MM.1S (cell line): ENCODE measurements at regions not wholly inside any gene's neighbourhood (a gene's known extent, or its start where the extent isn't known, plus 50 kb on each side); places are given as distances from the start of the nearest gene placed in this dataset.

ENCODE experiments used
- DNase-seq: peaks from one replicate; pipeline ENCODE4 v3.0.0-alpha.2; 2015
- H2AFZ ChIP-seq: fragments of 300-600 bp; sonication (generic); 2 replicates; pipeline ENCODE4 v1.6.0; 2016; ENCODE audit warnings: antibody characterized with exemption, low read length
- H3F3A ChIP-seq: fragments of 300-600 bp; sonication (generic); 2 replicates; pipeline ENCODE4 v1.6.1; 2016; ENCODE audit warnings: mild to moderate bottlenecking, antibody characterized with exemption, low read length, moderate library complexity, mixed read lengths; ENCODE audit not compliant: insufficient read depth
- H3K27ac ChIP-seq: fragments of 300-600 bp; sonication (generic); 2 replicates; pipeline ENCODE4 v1.5.1; 2016; ENCODE audit warnings: mild to moderate bottlenecking, low read length
- H3K27me3 ChIP-seq: fragments of 300-600 bp; sonication (generic); replicated peaks from 2 replicates; pipeline ENCODE4 v1.6.0; 2016; ENCODE audit warnings: low read length; ENCODE audit not compliant: insufficient read depth
- H3K36me3 ChIP-seq: fragments of 300-600 bp; sonication (generic); replicated peaks from 2 replicates; pipeline ENCODE4 v1.6.1; 2016; ENCODE audit warnings: mild to moderate bottlenecking, low read length, mixed read lengths; ENCODE audit not compliant: insufficient read depth
- H3K4me1 ChIP-seq: fragments of 300-600 bp; sonication (generic); 2 replicates; pipeline ENCODE4 v1.6.1; 2016; ENCODE audit warnings: low read length, mixed read lengths
- H3K4me2 ChIP-seq: fragments of 300-600 bp; sonication (generic); 2 replicates; pipeline ENCODE4 v1.6.0; 2016; ENCODE audit warnings: low read depth, low read length
- H3K4me3 ChIP-seq: fragments of 300-600 bp; sonication (generic); 2 replicates; pipeline ENCODE4 v1.5.1; 2016; ENCODE audit warnings: low read length, mixed read lengths
- H3K79me2 ChIP-seq: fragments of 300-600 bp; sonication (generic); 2 replicates; pipeline ENCODE4 v1.6.1; 2016; ENCODE audit warnings: mixed run types, low read length, mixed read lengths
- H3K9ac ChIP-seq: fragments of 300-600 bp; sonication (generic); 2 replicates; pipeline ENCODE4 v1.6.1; 2016; ENCODE audit warnings: low read length, mixed read lengths
- H3K9me2 ChIP-seq: fragments of 300-600 bp; sonication (generic); replicated peaks from 2 replicates; pipeline ENCODE4 v1.6.1; 2016; ENCODE audit warnings: mild to moderate bottlenecking, low read length, mixed read lengths; ENCODE audit not compliant: insufficient read depth
- H3K9me3 ChIP-seq: fragments of 300-600 bp; sonication (generic); replicated peaks from 2 replicates; pipeline ENCODE4 v1.6.1; 2016; ENCODE audit warnings: mild to moderate bottlenecking, low read length, mixed read lengths; ENCODE audit not compliant: insufficient read depth
- H4K20me1 ChIP-seq: fragments of 300-600 bp; sonication (generic); 2 replicates; pipeline ENCODE4 v1.6.1; 2016; ENCODE audit warnings: mild to moderate bottlenecking, low read length, moderate library complexity, mixed read lengths; ENCODE audit not compliant: insufficient read depth
- EZH2 ChIP-seq: fragments of 300-600 bp; sonication (generic); optimal IDR thresholded peaks from 2 replicates; pipeline ENCODE3; 2017; ENCODE audit warnings: low read depth, mild to moderate bottlenecking, antibody characterized with exemption, low read length, mixed read lengths
- EZH2phosphoT487 ChIP-seq: fragments of 300-600 bp; sonication (generic); IDR thresholded peaks from 2 replicates; pipeline ENCODE4 v1.6.1; 2018; ENCODE audit warnings: antibody characterized with exemption, low read length
- TF ChIP-seq, protein P1 (sequence below): fragments of 300-600 bp; sonication (generic); IDR thresholded peaks from 2 replicates; pipeline ENCODE4 v1.5.1; 2016; ENCODE audit warnings: antibody characterized with exemption, low read length, mixed read lengths

DNA sequence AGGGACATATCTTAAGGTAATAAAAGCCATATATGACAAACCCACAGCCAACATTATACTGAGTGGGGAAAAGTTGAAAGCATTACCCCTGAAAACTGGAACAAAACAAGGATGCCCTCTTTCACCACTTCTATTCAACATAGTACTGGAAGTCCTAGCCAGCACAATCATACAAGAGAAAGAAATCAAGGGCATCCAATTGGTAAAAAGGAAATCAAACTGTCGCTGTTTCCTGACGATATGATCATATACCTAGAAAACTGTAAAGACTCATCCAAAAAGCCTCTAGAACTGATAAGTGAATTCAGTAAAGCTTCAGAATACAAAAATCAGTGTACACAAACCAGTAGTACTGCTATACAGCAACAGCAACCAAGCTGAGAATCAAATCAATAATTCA, 53.8 kb upstream of the PSME4 start:
- H3K9me3 ChIP-seq: no peaks in the 10 kb centered on the region
- TF ChIP-seq EZH2phosphoT487 (no peak), EZH2 (no peak)
- TF ChIP-seq, protein P1, sequence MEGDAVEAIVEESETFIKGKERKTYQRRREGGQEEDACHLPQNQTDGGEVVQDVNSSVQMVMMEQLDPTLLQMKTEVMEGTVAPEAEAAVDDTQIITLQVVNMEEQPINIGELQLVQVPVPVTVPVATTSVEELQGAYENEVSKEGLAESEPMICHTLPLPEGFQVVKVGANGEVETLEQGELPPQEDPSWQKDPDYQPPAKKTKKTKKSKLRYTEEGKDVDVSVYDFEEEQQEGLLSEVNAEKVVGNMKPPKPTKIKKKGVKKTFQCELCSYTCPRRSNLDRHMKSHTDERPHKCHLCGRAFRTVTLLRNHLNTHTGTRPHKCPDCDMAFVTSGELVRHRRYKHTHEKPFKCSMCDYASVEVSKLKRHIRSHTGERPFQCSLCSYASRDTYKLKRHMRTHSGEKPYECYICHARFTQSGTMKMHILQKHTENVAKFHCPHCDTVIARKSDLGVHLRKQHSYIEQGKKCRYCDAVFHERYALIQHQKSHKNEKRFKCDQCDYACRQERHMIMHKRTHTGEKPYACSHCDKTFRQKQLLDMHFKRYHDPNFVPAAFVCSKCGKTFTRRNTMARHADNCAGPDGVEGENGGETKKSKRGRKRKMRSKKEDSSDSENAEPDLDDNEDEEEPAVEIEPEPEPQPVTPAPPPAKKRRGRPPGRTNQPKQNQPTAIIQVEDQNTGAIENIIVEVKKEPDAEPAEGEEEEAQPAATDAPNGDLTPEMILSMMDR: no peak

GRCh38 chr2:54021702-54022101, 50.9 kb upstream of the PSME4 start:
- H3K4me2 ChIP-seq: no peak overlapping the region
- H3K4me3 ChIP-seq: no peak overlapping the region
- no peak for DNase-seq
- no peak overlapping the region for H2AFZ ChIP-seq
- H3K4me1 ChIP-seq: no peaks in the 10 kb centered on the region
- no peaks in the 10 kb centered on the region for H3K9me3 ChIP-seq
- no peaks in the 10 kb centered on the region for H3F3A ChIP-seq
- H3K9ac ChIP-seq: no peak overlapping the region
- H3K79me2 ChIP-seq: no peaks in the 10 kb centered on the region
- no peaks in the 10 kb centered on the region for H3K9me2 ChIP-seq
- no peaks in the 10 kb centered on the region for H4K20me1 ChIP-seq
- no peak overlapping the region for H3K27ac ChIP-seq
- no peaks in the 10 kb centered on the region for H3K27me3 ChIP-seq
- TF ChIP-seq EZH2phosphoT487 (no peak), EZH2 (no peak)
- TF ChIP-seq, protein P1: no peak
- H3K36me3 ChIP-seq: no peaks in the 10 kb centered on the region

More for the DNA sequence above, 53.8 kb upstream of the PSME4 start:
- H3K79me2 ChIP-seq: no peaks in the 10 kb centered on the region
- H3F3A ChIP-seq: no peaks in the 10 kb centered on the region
- H3K27me3 ChIP-seq: no peaks in the 10 kb centered on the region
- H3K27ac ChIP-seq: no peak overlapping the region
- no peaks in the 10 kb centered on the region for H4K20me1 ChIP-seq
- H3K9ac ChIP-seq: no peak overlapping the region
- H3K9me2 ChIP-seq: no peaks in the 10 kb centered on the region
- DNase-seq: no peak
- H3K4me3 ChIP-seq: no peak overlapping the region
- H3K4me2 ChIP-seq: no peak overlapping the region
- H3K4me1 ChIP-seq: no peaks in the 10 kb centered on the region
- no peak overlapping the region for H2AFZ ChIP-seq
- H3K36me3 ChIP-seq: no peaks in the 10 kb centered on the region

DNA sequence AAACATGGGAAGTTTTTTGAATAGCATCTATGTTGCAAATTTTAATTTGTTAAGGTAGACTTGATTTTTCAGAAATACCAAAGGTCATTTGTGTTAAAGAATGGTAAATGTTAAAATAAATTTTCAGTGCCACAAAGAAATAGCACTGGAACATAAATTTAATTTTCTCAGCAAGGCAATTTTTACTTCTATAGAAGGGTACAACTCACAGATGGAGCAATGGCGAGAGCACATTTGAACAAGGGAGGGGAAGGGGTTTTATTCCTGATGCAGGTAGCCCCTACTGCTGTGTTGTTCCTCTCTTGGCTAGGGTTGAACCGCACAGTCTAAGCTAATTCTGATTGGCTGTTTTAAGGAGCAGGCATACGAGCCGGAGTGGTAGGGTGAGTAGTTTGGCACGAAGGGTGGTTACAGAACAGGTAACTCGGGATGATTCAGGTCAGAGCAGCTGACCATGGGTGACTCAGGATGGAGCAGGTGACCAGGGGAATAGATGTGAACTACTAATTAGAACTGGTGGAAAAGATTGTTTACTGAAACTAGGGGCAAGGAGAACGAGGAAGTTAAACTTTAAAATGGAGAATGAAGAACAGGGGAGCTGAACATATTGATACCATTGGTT, 50.1 kb upstream of the PSME4 start:
- Histone ChIP-seq H3K36me3 (no peaks in the 10 kb centered on the region), H3F3A (no peaks in the 10 kb centered on the region), H3K4me3 (no peak overlapping the region), H3K27ac (no peak overlapping the region), H3K27me3 (no peaks in the 10 kb centered on the region), H3K9me3 (no peaks in the 10 kb centered on the region), H3K9ac (no peak overlapping the region), H4K20me1 (no peaks in the 10 kb centered on the region), H3K4me2 (no peak overlapping the region), H3K4me1 (no peaks in the 10 kb centered on the region), H3K79me2 (no peaks in the 10 kb centered on the region), H2AFZ (no peak overlapping the region), H3K9me2 (no peaks in the 10 kb centered on the region)
- DNase-seq: no peak
- no peak for TF ChIP-seq EZH2phosphoT487
- TF ChIP-seq, protein P1: no peak
- no peak for TF ChIP-seq EZH2
